ENCODE measurements at regions not wholly inside any gene's neighbourhood (a gene's known extent, or its start where the extent isn't known, plus 50 kb on each side); places are given as distances from the start of the nearest gene placed in this dataset.

DNA sequence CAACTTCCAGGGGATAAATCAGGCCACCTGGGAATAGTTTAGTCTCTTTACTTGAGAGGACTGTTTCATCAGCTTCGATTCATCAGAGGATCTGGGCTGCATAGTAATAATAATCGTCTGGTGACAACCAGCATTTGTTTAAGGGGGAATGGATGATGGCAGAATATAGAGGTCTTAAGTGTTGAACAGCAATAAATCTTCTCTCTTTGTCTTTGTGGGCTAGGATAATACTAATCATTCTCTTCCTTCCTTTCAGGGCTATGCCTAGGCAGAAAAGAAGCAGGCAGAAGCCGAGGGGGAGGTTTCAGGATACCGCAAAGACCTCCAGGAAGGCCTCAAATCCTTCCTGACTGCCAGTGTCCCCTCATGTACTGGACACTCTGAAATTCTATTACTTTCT is 150.4 kb upstream of the GAREM1 start:
- DNase-seq = no peak

DNA sequence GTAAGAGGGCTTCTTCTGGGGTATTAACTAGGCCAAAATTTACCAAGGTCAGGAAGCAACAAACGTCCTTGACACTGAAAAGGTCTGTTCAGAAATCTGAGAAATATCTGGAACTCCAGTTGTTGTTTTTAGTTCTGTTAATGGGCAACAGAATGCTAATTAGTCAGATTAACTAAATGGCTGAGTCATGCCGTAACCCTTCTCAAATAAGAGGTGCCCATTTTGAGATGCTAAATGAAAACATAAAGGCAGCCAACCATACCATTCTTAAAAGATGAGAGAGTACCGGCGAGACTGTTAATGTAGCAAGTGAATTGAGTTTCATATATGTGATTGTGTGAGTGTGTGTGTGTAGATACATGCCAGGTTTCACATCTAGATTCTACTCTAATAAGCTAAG is 147.9 kb upstream of the GAREM1 start:
- DNase-seq = no peak

DNA sequence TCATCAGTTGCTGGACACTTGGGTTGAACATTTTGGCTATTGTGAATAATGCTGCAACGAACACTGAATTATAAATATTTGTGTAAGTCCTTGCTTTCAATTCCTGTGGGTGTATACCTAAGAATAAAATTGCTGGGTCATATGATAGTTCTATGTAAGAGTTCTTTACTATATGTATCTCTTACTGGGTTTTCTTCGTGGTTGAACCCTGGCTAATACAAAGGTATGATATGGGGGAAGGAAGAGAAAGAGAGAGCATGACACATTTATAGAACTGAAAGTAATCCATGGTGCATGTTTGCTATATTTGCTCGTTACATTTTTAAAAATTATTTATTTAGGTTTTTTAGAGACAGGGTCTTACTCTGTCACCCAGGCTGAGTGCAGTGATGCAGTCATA is 143.1 kb upstream of the GAREM1 start:
- no peak for DNase-seq

DNA sequence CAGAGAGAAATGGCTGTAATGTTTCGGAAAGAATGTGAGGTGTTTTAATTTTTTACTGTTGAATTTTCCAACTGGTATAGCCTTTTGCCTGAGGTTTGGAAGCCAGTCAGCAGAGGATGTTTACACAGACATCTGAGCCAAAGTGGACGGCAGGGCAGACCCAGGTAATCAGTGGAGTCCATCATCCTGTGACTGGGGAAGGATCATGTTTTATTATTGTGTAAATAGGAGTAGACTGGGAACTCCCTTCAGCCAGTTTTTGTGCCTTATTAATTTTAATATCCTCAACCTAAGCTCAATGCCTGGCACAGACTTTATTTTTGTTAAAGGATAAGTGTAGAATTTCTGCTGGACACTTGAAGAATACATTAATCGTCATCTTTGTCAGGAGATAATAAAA is 142.0 kb upstream of the GAREM1 start:
- DNase-seq = no peak

DNA sequence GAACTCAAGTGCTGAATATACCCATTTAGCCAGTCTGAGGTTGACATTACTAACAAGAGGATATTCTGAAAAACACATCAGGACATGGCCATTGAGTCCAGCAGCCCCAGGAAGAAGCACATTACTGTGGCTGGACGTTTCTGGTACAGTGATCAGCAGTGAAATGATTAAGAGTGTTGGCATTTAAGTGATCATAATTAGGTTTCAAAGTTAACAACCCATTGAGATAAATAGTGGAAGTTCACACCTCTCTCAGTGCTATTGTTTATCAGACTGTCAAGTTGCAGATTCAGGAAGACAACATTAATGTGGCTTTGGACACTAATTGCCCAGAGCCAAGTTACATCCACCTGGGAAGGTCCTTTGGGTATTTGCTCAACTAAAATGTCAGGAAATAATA is 139.5 kb upstream of the GAREM1 start:
- no peak for DNase-seq

DNA sequence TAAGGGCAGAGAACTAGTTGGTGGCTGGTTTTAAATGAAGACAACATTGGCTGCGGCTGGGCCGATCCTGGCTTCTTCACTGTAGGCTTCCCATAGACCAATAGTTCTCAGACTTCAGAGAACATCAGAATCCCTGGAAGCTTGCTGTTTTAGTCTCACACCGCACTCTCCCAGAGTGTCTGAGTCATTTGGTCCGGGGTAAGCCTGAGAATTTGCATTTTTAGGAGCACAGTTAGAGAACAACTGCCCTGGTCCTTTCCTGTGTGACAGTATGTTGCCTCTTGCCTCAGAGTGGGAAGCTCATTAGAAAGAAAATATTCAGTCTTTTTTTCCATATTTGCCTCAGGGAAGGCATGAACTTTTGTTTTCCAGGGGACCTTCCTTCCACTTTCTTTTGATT is 137.1 kb upstream of the GAREM1 start:
- no peak for DNase-seq

DNA sequence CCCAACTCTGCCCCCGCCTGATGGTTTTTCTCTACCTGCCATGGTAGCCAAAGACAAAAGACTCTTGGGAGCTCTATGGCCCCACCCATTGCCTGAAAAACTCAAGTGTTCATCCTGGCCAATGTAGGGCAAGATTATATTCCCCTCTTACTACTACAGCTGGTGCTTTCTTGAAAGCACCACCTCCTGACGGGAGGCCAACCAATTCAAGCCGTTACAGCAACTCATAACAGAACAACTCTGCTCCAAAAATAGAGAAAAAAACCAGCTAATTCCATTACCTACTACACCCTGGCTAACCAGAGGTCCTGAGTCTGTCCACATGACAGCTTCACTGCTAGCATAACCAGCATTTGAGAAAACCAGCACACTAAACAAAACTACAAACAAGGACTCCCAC is 127.5 kb upstream of the GAREM1 start:
- DNase-seq = no peak

DNA sequence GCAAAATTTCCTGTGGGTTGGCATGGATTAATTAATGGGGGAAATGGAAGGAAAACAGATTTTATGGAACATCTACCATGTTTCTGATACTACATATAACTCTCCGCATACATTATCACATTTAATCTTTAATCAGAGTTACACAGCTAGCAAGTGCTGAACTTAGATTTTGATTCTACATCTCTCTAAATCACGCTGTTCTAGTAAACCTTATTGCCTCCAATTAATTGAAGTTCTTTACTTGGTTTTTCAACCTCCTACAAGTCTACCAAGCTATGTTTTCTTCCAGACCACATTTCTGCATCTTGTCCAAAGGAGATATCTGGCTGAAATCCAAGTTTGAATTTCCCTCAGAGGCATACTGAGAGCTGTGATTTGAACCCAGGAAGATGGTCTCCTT is 125.8 kb upstream of the GAREM1 start:
- DNase-seq = no peak

DNA sequence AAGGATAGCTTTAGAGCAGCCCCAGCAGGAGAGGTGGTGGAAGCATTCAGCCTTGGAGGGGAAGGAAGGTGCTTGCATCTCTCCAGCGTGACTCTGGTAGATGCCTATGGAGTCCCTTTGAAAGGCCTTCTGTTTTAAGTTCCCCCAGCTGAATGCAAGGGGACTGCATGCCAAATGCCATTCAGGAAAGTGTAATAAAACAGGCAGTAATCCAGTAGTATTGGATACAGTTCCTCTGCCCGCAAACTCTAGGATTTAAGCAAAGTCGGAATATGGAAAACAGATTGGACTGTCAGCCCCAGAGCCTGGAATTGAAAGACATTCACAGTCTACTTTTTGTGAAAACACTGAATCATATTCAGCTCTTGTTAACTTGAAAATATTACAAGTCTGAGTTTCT is 125.2 kb upstream of the GAREM1 start:
- DNase-seq = no peak

DNA sequence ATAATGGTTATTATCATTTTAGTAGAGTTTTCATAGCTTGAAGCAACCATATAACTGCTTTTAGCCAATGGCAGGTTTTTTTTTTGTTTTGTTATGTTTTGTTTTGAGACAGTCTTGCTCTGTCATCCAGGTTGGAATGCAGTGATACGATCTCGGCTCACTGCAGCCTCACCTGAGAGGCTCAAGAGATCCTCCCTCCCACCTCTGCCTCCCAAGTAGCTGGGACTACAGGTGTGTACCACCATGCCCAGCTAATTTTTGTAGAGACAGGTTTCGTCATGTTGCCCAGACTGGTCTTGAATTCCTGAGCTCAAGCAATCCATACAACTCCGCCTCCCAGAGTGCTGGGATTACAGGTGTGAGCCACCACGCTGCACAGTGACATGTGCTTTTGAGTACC is 117.5 kb upstream of the GAREM1 start:
- DNase-seq = no peak

DNA sequence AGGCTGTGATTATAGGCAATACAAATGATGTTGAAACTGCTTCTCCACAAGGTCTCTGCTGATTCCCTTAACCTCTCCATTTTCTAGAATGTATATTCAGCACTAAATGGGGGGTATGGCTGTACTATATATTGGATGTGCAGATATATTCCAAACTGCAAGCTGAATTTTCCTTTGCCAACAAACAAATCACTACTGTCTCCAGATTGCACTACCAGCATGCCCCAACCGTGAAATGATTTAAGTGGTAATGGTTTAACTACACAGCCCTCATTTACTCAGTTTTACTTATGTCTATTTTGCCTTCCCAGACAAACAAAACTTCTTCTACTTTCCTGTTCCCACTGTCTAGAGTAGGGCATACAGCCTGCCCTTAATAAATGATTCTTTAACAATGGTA is 112.7 kb upstream of the GAREM1 start:
- DNase-seq = no peak

DNA sequence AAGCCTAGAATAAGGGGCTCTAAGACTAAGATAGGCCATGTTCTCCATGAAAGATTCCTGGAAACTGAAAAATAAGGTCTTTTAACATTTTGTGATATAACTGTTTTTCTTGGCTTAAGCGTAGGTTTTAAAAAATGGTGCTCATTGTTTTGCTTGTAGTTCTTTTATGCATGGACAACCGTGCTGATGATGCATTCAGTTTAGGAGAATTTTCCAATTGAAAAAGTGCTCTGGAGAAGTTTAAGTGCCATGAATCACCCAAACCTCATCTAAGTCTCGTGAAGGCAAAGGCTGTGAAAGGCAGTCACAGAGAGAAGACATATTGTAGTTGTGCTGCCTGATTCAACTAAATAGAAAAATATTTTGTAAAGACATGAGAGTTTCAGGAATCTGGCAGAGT is 111.8 kb upstream of the GAREM1 start:
- DNase-seq = no peak

DNA sequence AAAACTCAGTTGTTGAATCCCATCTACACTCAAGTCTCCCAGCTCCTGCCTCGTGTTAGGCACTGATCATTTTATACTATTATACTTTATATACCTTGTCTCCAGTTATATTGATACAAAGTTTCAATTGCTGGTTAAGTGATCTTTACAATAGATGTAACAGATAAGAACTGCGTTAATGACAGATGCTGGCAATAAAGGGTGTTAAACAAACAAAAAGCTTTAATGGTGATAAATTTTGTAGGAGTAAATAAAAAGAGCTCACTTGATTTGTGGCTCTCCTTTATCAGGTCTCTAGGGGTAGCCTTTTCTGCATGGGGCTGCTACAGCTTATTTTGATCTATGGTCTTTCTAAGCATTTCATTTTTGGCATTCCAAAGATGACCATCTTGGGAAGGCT is 106.9 kb upstream of the GAREM1 start:
- no peak for DNase-seq

DNA sequence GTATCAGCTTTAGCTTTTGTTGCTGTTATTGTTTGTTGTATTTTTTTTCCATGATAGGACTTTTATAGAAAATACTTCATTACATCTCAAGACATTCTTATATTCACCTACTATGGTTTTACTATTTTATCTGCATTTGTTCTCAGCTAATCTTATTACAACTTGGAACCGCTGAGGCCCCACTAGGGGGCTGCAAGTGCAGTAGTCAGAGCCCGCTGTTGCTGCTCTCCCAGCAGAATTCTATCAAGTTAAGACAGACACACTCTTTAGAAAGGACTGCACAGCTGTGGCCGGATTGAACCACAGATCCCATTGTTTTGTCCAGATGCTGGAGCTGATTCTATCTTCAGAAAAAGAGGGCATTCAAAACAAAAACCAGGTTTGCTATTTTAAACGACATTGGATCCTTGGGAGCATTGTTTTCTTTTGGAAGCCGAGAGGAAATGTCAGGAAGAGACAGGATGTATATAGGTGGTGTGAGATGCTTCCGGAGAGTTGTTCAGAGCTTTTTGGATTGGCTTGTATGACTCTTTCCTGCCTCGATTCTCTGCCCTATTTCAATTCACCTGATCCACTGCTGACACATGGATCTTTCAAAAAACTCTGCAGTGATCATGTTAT is 105.7 kb upstream of the GAREM1 start:
- DNase-seq = no peak

DNA sequence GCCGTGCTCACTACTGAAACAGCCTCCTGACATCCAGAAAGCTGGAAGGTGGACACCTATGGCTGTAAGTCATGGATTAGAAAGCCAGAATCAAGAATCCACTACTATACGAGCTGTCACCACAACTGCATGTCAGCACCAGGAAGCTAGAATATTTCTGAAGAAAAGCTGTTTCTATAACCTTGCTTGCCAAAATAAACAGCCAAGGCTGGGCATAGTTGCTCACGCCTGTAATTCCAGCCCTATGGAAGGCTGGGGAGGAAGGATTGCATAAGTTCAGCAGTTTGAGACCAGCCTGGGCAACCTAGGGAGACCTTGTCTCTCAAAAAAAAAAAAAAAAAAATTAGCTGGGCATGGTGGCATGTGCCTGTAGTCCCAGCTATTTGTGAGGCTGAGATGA is 96.3 kb upstream of the GAREM1 start:
- no peak for DNase-seq

DNA sequence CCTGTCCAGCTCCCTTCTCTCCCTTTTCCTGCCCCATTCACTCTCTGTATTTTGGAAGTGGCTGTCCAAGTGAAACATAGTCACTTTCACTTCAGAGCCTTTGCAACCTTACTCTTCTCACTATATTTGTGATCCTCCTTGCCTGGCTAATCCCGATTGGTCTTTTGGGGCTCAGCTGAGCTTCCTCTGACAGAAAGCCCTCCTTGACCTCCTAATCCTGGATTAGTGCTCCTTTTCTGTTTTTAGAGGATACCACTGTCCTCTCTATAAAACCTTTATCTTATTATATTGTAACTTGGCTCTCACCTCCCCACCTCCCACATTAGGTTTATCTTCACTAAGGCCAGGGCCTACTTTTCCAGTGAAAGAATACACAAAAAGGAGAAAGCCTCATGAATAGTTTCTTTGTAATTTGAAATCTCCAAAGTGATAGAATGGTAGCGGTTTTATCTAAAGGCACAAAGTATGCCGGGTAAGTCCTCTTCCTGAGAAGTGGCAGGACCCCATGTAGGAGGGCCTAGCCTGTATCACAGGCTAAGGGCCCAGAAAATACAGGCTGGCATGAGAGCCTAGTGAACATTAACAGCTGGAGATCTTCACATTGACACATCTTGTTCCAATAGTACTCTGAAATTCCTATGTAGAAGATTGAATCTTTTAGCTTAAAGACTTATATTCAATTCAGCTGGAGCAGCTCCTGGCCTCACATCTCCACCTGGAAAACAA is 83.1 kb upstream of the GAREM1 start:
- no peak for DNase-seq

DNA sequence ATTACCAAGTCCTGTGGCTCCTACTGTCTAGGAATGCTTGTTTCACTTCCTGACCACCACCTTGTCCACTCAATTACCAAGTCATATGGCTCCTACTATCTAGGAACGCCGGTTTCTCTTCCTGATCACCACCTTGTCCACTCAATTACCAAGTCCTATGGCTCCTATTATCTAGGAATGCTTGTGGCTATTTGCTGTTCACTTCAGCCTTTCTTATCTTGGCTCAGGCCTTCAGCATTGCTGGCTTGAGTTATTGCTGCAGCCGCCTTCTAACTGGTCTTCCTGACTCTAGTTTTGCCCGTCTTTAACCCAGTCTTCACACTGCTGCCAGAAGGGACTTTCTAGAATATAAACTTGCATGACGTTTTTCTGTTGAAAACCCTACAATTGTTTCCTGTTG is 82.5 kb upstream of the GAREM1 start:
- DNase-seq = no peak

DNA sequence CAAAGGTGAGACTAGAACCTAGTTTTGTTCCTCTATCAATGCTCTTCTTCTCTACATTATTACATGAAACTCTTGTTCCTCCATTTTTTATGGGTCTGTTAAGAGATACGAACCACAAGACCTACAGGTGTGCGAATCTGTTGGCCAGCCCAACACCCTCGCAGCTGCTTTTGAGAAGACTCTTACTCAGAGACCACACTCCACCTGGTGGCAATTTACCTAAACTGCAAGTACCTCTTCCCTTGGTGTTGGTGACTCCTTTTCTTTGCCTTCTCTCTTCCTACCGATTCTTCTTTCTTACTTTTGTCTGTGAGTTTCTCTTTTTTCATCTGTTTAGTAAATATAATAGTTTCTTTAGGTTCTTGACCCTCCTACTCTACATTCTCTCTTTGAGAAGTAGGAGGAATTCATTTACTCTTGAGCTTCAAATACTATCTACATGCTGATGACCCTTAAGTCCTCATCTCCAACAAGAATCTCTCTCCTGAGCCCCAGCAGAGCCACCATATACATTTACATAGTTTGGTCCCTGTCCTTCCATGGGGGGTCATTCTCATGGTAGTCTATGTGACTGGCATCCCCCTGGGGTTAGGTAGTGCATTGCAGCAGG is 81.8 kb upstream of the GAREM1 start:
- DNase-seq = no peak

DNA sequence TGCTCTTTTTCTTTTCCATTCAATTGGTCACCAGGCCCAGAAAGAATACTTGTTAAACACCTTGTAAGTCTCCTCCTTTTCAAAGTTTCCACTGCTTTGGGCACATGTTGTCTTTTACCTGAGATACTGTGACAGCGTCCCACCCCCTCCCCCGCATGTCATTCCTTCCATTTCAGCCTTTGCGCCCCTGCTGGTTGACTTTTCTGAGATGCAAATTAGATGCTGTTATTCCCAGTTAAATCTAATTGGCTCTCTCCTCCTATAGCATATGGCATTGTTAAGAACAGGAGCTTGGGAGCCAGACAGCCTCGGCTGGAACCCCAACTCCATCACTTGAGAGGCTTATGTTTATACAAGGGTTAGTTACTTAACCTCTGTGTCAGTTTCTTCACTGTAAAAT is 80.3 kb upstream of the GAREM1 start:
- no peak for DNase-seq

DNA sequence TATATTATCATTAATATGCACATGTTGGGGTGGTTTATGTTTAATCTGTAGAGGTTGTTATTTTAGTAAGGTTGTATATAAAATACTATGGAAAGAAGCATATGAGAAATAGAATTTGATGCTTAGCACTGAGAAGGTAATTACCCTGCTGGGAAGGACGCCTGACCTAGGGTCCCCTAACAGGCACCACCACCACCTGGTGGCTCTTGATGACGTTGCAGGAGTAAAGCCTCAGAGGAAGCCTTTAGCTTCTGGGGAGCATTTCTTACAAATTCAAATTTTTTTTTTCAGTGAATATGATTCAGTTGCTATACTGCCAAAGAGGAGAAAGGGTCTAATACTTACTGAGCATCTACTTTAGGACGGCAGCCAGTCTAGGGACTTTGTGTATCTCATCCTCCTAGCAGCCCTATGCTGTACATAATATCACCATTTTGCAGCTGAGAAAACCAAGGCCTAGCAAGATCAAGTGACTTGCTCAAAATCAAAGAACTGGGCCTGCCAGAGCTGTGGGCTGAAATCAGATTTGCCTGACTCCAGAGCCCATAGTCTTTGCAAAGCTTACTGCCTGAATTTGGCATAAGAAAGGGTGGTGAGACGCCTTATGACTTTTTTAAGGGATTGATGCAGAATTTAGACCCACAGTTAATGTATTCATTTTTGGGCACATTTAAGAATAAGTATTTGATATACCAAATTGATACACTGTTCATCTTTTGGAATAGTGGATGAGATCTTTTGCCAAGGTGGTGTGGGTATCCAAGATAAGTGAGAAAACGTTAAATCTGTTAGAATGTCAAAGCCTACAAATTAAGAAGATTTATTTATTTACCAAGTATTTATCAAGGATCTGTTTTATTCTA is 78.8 kb upstream of the GAREM1 start:
- DNase-seq = peak; percentile 63

DNA sequence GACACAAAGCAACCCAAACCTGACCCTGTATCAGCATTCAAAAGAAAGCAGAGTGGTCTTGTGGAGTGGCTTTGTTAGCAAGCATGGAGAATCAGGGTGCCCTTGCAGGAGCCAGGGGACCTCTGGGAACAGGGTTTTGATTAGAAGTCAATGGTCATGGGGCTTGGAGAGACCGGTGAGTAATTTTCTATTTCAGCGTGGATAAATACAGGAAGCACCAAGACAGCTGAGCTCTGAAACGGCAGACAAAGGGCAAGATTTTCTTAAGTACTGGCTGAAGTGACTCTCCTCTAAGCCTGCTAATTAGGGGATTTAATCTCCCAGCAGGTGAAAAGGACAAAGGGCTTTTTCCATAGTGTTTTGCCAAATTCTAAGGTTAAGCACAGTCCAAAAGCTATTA is 78.0 kb upstream of the GAREM1 start:
- DNase-seq = no peak

DNA sequence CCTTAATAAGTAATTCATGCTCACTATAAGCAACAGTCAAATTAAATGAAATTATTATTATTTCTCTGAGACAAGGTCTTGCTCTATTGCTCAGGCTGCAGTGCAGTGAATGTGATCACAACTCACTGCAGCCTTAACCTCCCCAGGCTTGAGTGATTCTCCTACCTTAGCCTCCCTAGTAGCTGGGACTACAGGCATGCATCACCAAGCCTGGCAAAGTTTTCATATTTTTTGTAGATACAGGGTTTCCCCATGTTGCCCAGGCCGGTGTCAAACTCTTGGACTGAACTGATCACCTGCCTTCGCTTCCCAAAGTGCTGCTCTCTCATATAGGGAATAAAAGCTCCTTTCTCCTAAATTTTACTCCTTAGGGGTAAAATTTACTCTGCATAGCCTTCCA is 74.9 kb upstream of the GAREM1 start:
- no peak for DNase-seq

DNA sequence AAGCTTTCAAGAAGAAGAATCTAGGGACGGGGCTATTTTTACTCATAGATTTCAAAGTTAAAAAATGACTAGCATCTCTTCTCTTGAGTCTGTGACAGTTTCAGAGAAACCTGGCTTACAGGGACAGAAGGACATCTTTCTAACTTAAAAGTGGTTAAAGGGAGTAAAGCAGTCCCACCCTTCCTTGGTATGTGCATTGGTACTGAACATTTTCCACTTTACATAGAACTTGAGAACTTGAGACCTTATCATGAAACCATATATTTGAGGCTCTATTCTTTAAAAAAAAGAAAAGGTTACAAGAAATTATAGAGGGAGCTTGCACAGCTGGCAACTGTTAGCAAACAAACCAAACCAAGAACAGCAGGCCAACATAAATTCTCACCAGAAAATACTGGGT is 73.4 kb upstream of the GAREM1 start:
- no peak for DNase-seq
